ENCODE measurements at regions not wholly inside any gene's neighbourhood (a gene's known extent, or its start where the extent isn't known, plus 50 kb on each side); places are given as distances from the start of the nearest gene placed in this dataset.
A peak's percentile ranks its signal among the peaks of the same experiment; 100 is the strongest.
"Not testable (repeated sequence)": the region's sequence is repeated elsewhere in the genome, so short reads cannot be mapped to it uniquely, and the experiment has no call there.

- DNase-seq, result no peak
- H3K9me3 Mint-ChIP-seq, result peaks cover 2% of the 10 kb centered on the region
- H3K27me3 Mint-ChIP-seq, result peaks cover 9% of the 10 kb centered on the region
- H3K27ac Mint-ChIP-seq, result no peak overlapping the region
- H3K4me1 Mint-ChIP-seq, result no peaks in the 10 kb centered on the region
- no peak overlapping the region for H3K4me3 Mint-ChIP-seq
- H3K36me3 Mint-ChIP-seq, result no peaks in the 10 kb centered on the region
These were observed 696.7 kb upstream of the TBX3 start for GRCh38 chr12:115380546-115381120.

GRCh38 chr12:115378291-115378690, 694.3 kb upstream of the TBX3 start:
- H3K36me3 Mint-ChIP-seq, result no peaks in the 10 kb centered on the region
- H3K27ac Mint-ChIP-seq, result no peak overlapping the region
- no peak for DNase-seq
- peaks cover 9% of the 10 kb centered on the region for H3K27me3 Mint-ChIP-seq
- peaks cover 4% of the 10 kb centered on the region for H3K9me3 Mint-ChIP-seq
- no peak overlapping the region for H3K4me3 Mint-ChIP-seq
- H3K4me1 Mint-ChIP-seq, result peaks cover 8% of the 10 kb centered on the region

- Mint-ChIP-seq H3K27ac (no peak overlapping the region), H3K4me3 (no peak overlapping the region), H3K27me3 (peaks cover 9% of the 10 kb centered on the region), H3K4me1 (peaks cover 8% of the 10 kb centered on the region), H3K9me3 (peaks cover 4% of the 10 kb centered on the region), H3K36me3 (no peaks in the 10 kb centered on the region)
- DNase-seq, result no peak
These were observed 693.8 kb upstream of the TBX3 start for GRCh38 chr12:115377779-115378178.

- H3K9me3 Mint-ChIP-seq, result peaks cover 4% of the 10 kb centered on the region
- DNase-seq, result no peak
These were observed 693.3 kb upstream of the TBX3 start for GRCh38 chr12:115377230-115377629.

GRCh38 chr12:115375186-115375991, 691.4 kb upstream of the TBX3 start:
- Mint-ChIP-seq H3K36me3 (no peaks in the 10 kb centered on the region), H3K4me1 (peaks cover 8% of the 10 kb centered on the region), H3K27ac (peak overlapping the region; percentile 69), H3K4me3 (no peak overlapping the region), H3K27me3 (peaks cover 9% of the 10 kb centered on the region), H3K9me3 (peaks cover 2% of the 10 kb centered on the region)
- no peak for DNase-seq

More at GRCh38 chr12:115377230-115377629, 693.3 kb upstream of the TBX3 start:
- no peak overlapping the region for H3K4me3 Mint-ChIP-seq
- H3K4me1 Mint-ChIP-seq, result peaks cover 8% of the 10 kb centered on the region
- H3K27me3 Mint-ChIP-seq, result peaks cover 9% of the 10 kb centered on the region
- no peaks in the 10 kb centered on the region for H3K36me3 Mint-ChIP-seq
- no peak overlapping the region for H3K27ac Mint-ChIP-seq

- Mint-ChIP-seq H3K27me3 (peaks cover 6% of the 10 kb centered on the region), H3K4me3 (no peak overlapping the region), H3K4me1 (peaks cover 8% of the 10 kb centered on the region), H3K27ac (peak overlapping the region; percentile 69), H3K9me3 (peaks cover 2% of the 10 kb centered on the region), H3K36me3 (no peaks in the 10 kb centered on the region)
- no peak for DNase-seq
These were observed 690.7 kb upstream of the TBX3 start for GRCh38 chr12:115374480-115375185.

GRCh38 chr12:115371711-115372110, 687.7 kb upstream of the TBX3 start:
- no peak overlapping the region for H3K4me3 Mint-ChIP-seq

GRCh38 chr12:115370650-115371049, 686.7 kb upstream of the TBX3 start:
- Mint-ChIP-seq H3K4me3 (no peak overlapping the region), H3K9me3 (peaks cover 5% of the 10 kb centered on the region), H3K4me1 (peaks cover 8% of the 10 kb centered on the region), H3K27ac (no peak overlapping the region), H3K36me3 (no peaks in the 10 kb centered on the region), H3K27me3 (peaks cover 7% of the 10 kb centered on the region)
- DNase-seq, result no peak

More at GRCh38 chr12:115371711-115372110, 687.7 kb upstream of the TBX3 start:
- Mint-ChIP-seq H3K27ac (no peak overlapping the region), H3K36me3 (no peaks in the 10 kb centered on the region), H3K27me3 (peaks cover 7% of the 10 kb centered on the region), H3K9me3 (peaks cover 4% of the 10 kb centered on the region), H3K4me1 (peaks cover 8% of the 10 kb centered on the region)
- DNase-seq, result no peak

GRCh38 chr12:115370207-115370606, 686.2 kb upstream of the TBX3 start:
- Mint-ChIP-seq H3K4me3 (no peak overlapping the region), H3K27ac (no peak overlapping the region), H3K36me3 (no peaks in the 10 kb centered on the region), H3K9me3 (peaks cover 3% of the 10 kb centered on the region), H3K4me1 (peaks cover 5% of the 10 kb centered on the region), H3K27me3 (peaks cover 7% of the 10 kb centered on the region)
- no peak for DNase-seq

GRCh38 chr12:115366277-115366676, 682.3 kb upstream of the TBX3 start:
- H3K9me3 Mint-ChIP-seq, H3K27me3 Mint-ChIP-seq, H3K27ac Mint-ChIP-seq, H3K4me3 Mint-ChIP-seq, H3K4me1 Mint-ChIP-seq, H3K36me3 Mint-ChIP-seq, DNase-seq: not testable (repeated sequence)

GRCh38 chr12:115365765-115366164, 681.8 kb upstream of the TBX3 start:
- not testable (repeated sequence) for H3K27me3 Mint-ChIP-seq, H3K27ac Mint-ChIP-seq, H3K36me3 Mint-ChIP-seq, H3K4me1 Mint-ChIP-seq, DNase-seq, H3K9me3 Mint-ChIP-seq, H3K4me3 Mint-ChIP-seq

GRCh38 chr12:115364921-115365320, 680.9 kb upstream of the TBX3 start:
- Mint-ChIP-seq H3K4me1 (no peaks in the 10 kb centered on the region), H3K27ac (no peak overlapping the region), H3K36me3 (no peaks in the 10 kb centered on the region), H3K9me3 (peaks cover 5% of the 10 kb centered on the region), H3K27me3 (peaks cover 7% of the 10 kb centered on the region), H3K4me3 (no peak overlapping the region)
- no peak for DNase-seq

- Mint-ChIP-seq H3K4me3 (no peak overlapping the region), H3K36me3 (no peaks in the 10 kb centered on the region), H3K27me3 (peaks cover 4% of the 10 kb centered on the region), H3K4me1 (no peaks in the 10 kb centered on the region), H3K27ac (no peak overlapping the region), H3K9me3 (peaks cover 3% of the 10 kb centered on the region)
- DNase-seq, result no peak
These were observed 678.5 kb upstream of the TBX3 start for GRCh38 chr12:115362339-115362976.

- no peak overlapping the region for H3K27ac Mint-ChIP-seq
- peaks cover 2% of the 10 kb centered on the region for H3K9me3 Mint-ChIP-seq
- H3K4me1 Mint-ChIP-seq, result no peaks in the 10 kb centered on the region
- no peaks in the 10 kb centered on the region for H3K36me3 Mint-ChIP-seq
- no peak overlapping the region for H3K4me3 Mint-ChIP-seq
- DNase-seq, result no peak
- H3K27me3 Mint-ChIP-seq, result peaks cover 9% of the 10 kb centered on the region
These were observed 673.7 kb upstream of the TBX3 start for GRCh38 chr12:115357681-115358080.

- no peaks in the 10 kb centered on the region for H3K36me3 Mint-ChIP-seq
- no peaks in the 10 kb centered on the region for H3K4me1 Mint-ChIP-seq
- DNase-seq, result no peak
- peaks cover 5% of the 10 kb centered on the region for H3K27me3 Mint-ChIP-seq
- H3K4me3 Mint-ChIP-seq, result no peak overlapping the region
- H3K9me3 Mint-ChIP-seq, result no peaks in the 10 kb centered on the region
- no peak overlapping the region for H3K27ac Mint-ChIP-seq
These were observed 671.3 kb upstream of the TBX3 start for GRCh38 chr12:115355301-115355700.
